Thoracic aorta (tissue), 2 donors: ENCODE measurements at regions not wholly inside any gene's neighbourhood (a gene's known extent, or its start where the extent isn't known, plus 50 kb on each side); places are given as distances from the start of the nearest gene placed in this dataset.

ENCODE experiments used
- ATAC-seq: fragments of 150-250 bp; one replicate; pipeline ENCODE4 v1.8.0; 2017; ENCODE audit warnings: low read depth; ENCODE audit not compliant: insufficient number of reproducible peaks, low FRiP score
- DNase-seq: peaks from one replicate; pipeline ENCODE4 v3.0.0-alpha.2; 2020; ENCODE audit warnings: low spot score
- H3K27ac ChIP-seq, 2 donors: fragments of 200-600 bp; sonication (generic); 1 replicate in 1 of 2; 2 replicates in 1 of 2; pipeline ENCODE4 v1.5.1; 2016; ENCODE audit warnings: mild to moderate bottlenecking in 2 of 2, moderate library complexity in 2 of 2
- H3K27me3 ChIP-seq: fragments of 200-600 bp; sonication (generic); replicated peaks from 2 replicates; pipeline ENCODE4 v1.6.0; 2016; ENCODE audit warnings: mild to moderate bottlenecking; ENCODE audit not compliant: insufficient read depth
- H3K36me3 ChIP-seq: fragments of 200-600 bp; sonication (generic); one replicate; pipeline ENCODE4 v1.5.1; 2016
- H3K4me1 ChIP-seq, 2 donors: fragments of 200-600 bp; sonication (generic); 1 replicate in 1 of 2; 2 replicates in 1 of 2; pipeline versions ENCODE4 v1.5.1 to v1.6.0; 2016; ENCODE audit warnings: low read depth in 2 of 2, mild to moderate bottlenecking in 1 of 2; ENCODE audit not compliant: control insufficient read depth in 1 of 2
- H3K4me3 ChIP-seq: fragments of 200-600 bp; sonication (generic); 2 replicates; pipeline ENCODE4 v1.5.1; 2016; ENCODE audit warnings: mild to moderate bottlenecking
- H3K9me3 ChIP-seq: fragments of 200-600 bp; sonication (generic); 2 replicates; pipeline ENCODE4 v1.5.1; 2016
- CTCF ChIP-seq: fragments of 200-600 bp; sonication (generic); IDR thresholded peaks from one replicate; pipeline ENCODE4 v1.5.1; 2019; ENCODE audit warnings: antibody characterized with exemption

GRCh38 chr4:153890761-153891160, 101.9 kb upstream of the SFRP2 start:
- no peak for DNase-seq
- no peak overlapping the region for H3K4me3 ChIP-seq
- H3K9me3 ChIP-seq: no peaks in the 10 kb centered on the region
- H3K27me3 ChIP-seq: no peaks in the 10 kb centered on the region
- no peak for ATAC-seq
- H3K36me3 ChIP-seq: no peaks in the 10 kb centered on the region
- TF ChIP-seq CTCF: no peak
- no peaks in the 10 kb centered on the region for H3K4me1 ChIP-seq
- no peak overlapping the region for H3K27ac ChIP-seq

- no peak overlapping the region for H3K27ac ChIP-seq
- H3K4me1 ChIP-seq: no peaks in the 10 kb centered on the region
- H3K27me3 ChIP-seq: no peaks in the 10 kb centered on the region
- ATAC-seq (no peak), DNase-seq (no peak)
- H3K4me3 ChIP-seq: no peak overlapping the region
- no peak for TF ChIP-seq CTCF
- no peaks in the 10 kb centered on the region for H3K9me3 ChIP-seq
- no peaks in the 10 kb centered on the region for H3K36me3 ChIP-seq
Observed at GRCh38 chr4:153887217-153887616, 98.3 kb upstream of the SFRP2 start.

- Histone ChIP-seq H3K9me3 (peaks cover 7% of the 10 kb centered on the region), H3K4me1 (no peaks in the 10 kb centered on the region), H3K27ac (no peak overlapping the region), H3K36me3 (no peaks in the 10 kb centered on the region), H3K27me3 (no peaks in the 10 kb centered on the region), H3K4me3 (no peak overlapping the region)
- TF ChIP-seq CTCF: no peak
- no peak for DNase-seq
- no peak for ATAC-seq
Observed at GRCh38 chr4:153884325-153884724, 95.4 kb upstream of the SFRP2 start.

- ATAC-seq: no peak
- no peak overlapping the region for H3K27ac ChIP-seq
- DNase-seq: no peak
- no peaks in the 10 kb centered on the region for H3K4me1 ChIP-seq
- no peak for TF ChIP-seq CTCF
- H3K9me3 ChIP-seq: peaks cover 7% of the 10 kb centered on the region
- H3K4me3 ChIP-seq: no peak overlapping the region
- H3K27me3 ChIP-seq: no peaks in the 10 kb centered on the region
- H3K36me3 ChIP-seq: no peaks in the 10 kb centered on the region
Observed at GRCh38 chr4:153880983-153881382, 92.1 kb upstream of the SFRP2 start.

GRCh38 chr4:153877898-153878297, 89.0 kb upstream of the SFRP2 start:
- no peaks in the 10 kb centered on the region for H3K36me3 ChIP-seq
- H3K27me3 ChIP-seq: no peaks in the 10 kb centered on the region
- H3K4me3 ChIP-seq: no peak overlapping the region
- no peak for TF ChIP-seq CTCF
- DNase-seq (no peak), ATAC-seq (no peak)
- no peak overlapping the region for H3K27ac ChIP-seq
- peaks cover 7% of the 10 kb centered on the region for H3K9me3 ChIP-seq
- no peaks in the 10 kb centered on the region for H3K4me1 ChIP-seq
